OCI-LY1 (cell line): ENCODE measurements at regions not wholly inside any gene's neighbourhood (a gene's known extent, or its start where the extent isn't known, plus 50 kb on each side); places are given as distances from the start of the nearest gene placed in this dataset.

Source experiments
- EZH2 ChIP-seq: fragments of 200-600 bp; sonication (generic), shearing (Covaris generic); IDR thresholded peaks from 2 replicates; pipeline ENCODE4 v1.8.0; 2017; ENCODE audit warnings: borderline replicate concordance, mixed run types, mild to moderate bottlenecking, antibody characterized with exemption, low read length, moderate library complexity, mixed read lengths
- TF ChIP-seq, protein P1 (sequence below): fragments of 200-600 bp; sonication (generic), shearing (Covaris generic); IDR thresholded peaks from 2 replicates; pipeline ENCODE4 v1.5.1; 2017; ENCODE audit warnings: mild to moderate bottlenecking, antibody characterized with exemption, low read length, moderate library complexity, mixed read lengths

DNA sequence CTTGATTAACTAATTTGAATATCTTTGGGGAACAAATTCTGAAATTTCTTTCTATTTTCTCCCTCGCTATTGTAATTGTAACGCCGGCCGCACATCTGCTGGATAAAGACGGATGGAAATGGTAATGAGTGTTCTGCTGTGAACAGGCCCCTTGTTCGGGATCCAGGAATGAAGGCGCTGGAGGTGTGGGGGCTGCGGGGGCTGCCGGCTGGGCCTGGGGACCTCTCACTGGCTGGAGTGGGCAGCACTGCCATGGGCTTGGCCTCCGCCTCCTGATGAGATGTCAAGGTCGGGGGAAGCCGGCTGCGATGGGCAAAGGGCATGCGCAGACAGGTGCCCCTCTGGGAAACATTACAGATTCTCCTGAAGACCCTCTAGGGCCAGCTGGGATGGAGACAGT lies 175.4 kb downstream of the PHETA1 start:
- TF ChIP-seq, protein P1, sequence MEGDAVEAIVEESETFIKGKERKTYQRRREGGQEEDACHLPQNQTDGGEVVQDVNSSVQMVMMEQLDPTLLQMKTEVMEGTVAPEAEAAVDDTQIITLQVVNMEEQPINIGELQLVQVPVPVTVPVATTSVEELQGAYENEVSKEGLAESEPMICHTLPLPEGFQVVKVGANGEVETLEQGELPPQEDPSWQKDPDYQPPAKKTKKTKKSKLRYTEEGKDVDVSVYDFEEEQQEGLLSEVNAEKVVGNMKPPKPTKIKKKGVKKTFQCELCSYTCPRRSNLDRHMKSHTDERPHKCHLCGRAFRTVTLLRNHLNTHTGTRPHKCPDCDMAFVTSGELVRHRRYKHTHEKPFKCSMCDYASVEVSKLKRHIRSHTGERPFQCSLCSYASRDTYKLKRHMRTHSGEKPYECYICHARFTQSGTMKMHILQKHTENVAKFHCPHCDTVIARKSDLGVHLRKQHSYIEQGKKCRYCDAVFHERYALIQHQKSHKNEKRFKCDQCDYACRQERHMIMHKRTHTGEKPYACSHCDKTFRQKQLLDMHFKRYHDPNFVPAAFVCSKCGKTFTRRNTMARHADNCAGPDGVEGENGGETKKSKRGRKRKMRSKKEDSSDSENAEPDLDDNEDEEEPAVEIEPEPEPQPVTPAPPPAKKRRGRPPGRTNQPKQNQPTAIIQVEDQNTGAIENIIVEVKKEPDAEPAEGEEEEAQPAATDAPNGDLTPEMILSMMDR, result no peak
- TF ChIP-seq EZH2, result no peak
